GM13976 (cell line): ENCODE measurements at regions not wholly inside any gene's neighbourhood (a gene's known extent, or its start where the extent isn't known, plus 50 kb on each side); places are given as distances from the start of the nearest gene placed in this dataset.
"Not testable (repeated sequence)": the region's sequence is repeated elsewhere in the genome, so short reads cannot be mapped to it uniquely, and the experiment has no call there.

Source experiments
- DNase-seq: peaks from one replicate; pipeline ENCODE4 v3.0.0; 2012; ENCODE audit warnings: low spot score
- CTCF ChIP-seq: IDR thresholded peaks from 2 replicates; pipeline ENCODE4 v1.5.1; 2012; ENCODE audit warnings: borderline replicate concordance, mild to moderate bottlenecking; ENCODE audit not compliant: insufficient read depth; ENCODE audit errors: extremely low read depth, missing control alignments, control extremely low read depth
- in situ Hi-C: fragments of 300-500 bp; cut with MboI; formaldehyde crosslinking; loops from one replicate; pipeline ENCODE4 v1.12.0; 2022; ENCODE audit warnings: low sequenced_read_pairs, mixed read lengths, inconsistent platforms; ENCODE audit not compliant: unreplicated experiment

- in situ Hi-C loops: no loop called here
- TF ChIP-seq CTCF: no peak
- no peak for DNase-seq
Measured at GRCh38 chr1:4071653-4072052, 171.6 kb upstream of the C1orf174 start.

GRCh38 chr1:4072481-4073153 lies 172.5 kb upstream of the C1orf174 start:
- DNase-seq: no peak
- in situ Hi-C loops: no loop called here
- TF ChIP-seq CTCF: no peak

GRCh38 chr1:4075436-4076225 lies 175.6 kb upstream of the C1orf174 start:
- DNase-seq: no peak
- in situ Hi-C loops: no loop called here
- no peak for TF ChIP-seq CTCF

- TF ChIP-seq CTCF: no peak
- no peak for DNase-seq
- in situ Hi-C loops: no loop called here
Measured at GRCh38 chr1:4076346-4076745, 176.3 kb upstream of the C1orf174 start.

GRCh38 chr1:4078091-4078962 lies 178.3 kb upstream of the C1orf174 start:
- in situ Hi-C loops, DNase-seq: not testable (repeated sequence)

GRCh38 chr1:4079815-4080214 lies 179.7 kb upstream of the C1orf174 start:
- in situ Hi-C loops: no loop called here
- no peak for TF ChIP-seq CTCF
- DNase-seq: no peak
